NCI-H2171 (cell line): ENCODE measurements at regions not wholly inside any gene's neighbourhood (a gene's known extent, or its start where the extent isn't known, plus 50 kb on each side); places are given as distances from the start of the nearest gene placed in this dataset.
"Not testable (repeated sequence)": the region's sequence is repeated elsewhere in the genome, so short reads cannot be mapped to it uniquely, and the experiment has no call there.

Source experiments
- DNase-seq: peaks from one replicate; lab custom pipeline; 2025; lab: John Stamatoyannopoulos, UW

DNA sequence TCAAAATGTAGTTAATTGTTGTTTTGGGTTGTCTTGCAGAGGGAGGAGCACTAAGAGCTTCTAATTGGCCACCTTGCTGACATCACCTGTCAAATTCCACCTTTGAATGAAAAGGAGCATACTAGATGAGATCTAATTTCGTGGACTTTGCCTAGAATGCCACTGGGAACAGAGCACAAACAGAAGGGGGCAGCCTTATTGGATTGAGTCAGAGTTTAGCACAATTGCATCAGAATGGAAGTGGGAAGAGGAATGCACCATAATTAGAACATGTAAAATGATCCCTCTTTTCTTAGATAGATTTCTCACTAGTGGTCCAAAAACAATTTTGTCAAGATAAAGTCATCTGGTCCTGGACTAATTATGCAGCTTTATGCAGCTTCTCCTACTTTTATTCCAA is 1552.2 kb downstream of the PCDH9 start:
- DNase-seq = no peak

DNA sequence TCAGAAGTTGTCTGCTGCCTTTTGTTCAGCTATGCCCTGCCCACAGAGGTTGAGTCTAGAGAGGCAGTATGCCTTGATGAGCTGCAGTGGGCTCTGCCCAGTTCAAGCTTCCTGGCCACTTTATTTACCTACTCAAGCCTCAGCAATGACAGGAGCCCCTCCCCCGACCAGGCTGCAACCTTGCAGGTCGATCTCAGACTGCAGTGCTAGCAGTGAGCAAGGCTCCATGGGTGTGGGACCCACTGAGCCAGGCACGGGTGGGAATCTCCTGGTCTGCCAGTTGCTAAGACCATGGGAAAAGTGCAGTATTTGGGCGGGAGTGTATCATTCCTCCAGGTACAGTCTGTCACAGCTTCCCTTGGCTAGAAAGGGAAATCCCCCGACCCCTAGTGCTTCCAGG is 1554.8 kb downstream of the PCDH9 start:
- not testable (repeated sequence) for DNase-seq

DNA sequence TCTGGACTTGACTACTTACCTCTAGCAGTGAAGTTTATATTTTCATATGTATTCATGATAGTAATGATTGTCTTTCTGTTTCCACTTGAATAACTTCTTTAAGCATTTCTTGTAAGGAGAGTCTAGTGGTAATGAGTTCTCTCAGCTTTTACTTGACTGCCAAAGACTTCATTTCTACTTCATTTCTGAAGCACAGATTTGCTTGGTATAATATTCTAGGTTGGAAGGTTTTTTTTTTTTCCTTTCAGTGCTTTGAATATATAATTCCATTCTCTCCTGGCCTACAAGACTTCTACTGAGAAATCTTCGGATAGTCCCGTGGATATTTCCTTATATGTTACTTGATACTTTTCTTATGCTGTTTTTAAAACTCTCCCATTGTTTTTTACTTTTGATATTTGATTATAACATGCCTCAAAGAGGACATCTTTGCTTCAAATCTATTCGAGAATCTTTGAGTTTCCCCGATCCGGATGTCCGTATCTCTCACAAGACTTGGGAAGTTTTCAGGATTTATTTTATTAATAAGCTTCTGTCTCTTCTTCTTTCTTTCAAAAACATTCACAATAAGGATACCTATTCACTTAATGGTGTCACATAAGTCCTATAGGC is 1560.0 kb downstream of the PCDH9 start:
- no peak for DNase-seq

DNA sequence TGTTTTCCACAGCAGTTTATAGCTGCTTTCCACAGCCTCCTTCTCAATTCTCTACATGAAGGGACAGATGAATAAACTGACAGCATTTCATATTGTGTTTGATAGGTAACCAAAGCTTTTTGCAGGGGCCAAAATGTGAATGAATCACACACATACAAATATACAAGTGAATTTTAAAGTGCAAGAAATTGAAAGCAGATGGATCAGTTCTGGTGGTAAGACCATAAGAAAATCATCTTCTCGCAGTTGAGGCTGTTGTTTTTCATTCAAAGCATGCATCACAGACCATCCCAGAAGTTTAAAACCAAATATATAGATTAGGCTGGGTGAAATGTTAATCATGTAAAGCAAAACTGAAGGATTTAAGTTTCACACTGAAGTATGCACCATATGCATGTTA is 1569.4 kb downstream of the PCDH9 start:
- no peak for DNase-seq

DNA sequence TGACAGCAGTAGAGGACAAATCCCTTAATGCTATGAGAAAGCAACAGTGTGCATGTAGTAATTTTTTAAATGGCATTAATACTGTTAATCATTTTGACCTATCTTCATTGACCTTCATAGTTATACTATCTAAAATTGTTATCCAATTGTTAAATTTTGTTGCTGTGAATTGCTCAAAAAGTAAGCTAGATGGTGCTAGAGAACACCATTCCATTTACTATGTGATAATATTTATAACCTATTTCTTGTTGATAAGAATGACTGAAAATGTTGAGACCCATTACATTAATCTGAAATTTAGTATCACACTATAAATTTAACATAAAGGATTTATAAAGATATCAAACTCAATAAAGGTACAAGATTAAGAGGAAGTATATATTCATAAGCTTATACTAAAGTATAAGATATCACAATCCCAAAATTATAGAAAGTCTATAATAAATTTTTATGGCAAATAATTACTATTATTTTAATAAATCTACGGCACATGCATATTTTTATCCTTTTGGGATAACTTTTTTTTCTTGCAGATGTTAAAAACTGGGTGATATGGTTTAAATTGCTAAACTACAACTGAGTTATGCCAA is 1573.3 kb downstream of the PCDH9 start:
- no peak for DNase-seq

DNA sequence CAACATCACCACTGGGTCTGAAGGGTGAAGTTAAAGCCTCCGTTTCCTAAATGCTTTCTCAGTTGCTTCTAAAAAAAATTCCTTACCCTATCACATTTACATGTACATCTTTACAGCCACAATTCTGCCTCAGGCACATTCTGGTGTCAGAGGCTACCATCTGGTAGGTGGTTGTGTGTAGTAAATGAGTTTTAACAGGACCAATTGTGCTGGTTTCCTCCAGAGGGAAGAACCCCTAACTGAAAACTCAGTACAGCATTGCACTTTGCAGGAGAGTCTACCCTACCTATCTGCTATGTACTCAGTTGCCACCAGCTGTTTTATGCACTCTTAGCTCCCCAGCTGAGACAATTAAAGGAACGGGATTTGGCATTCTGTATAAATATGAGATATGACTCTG is 1576.5 kb downstream of the PCDH9 start:
- DNase-seq = peak; percentile 46

DNA sequence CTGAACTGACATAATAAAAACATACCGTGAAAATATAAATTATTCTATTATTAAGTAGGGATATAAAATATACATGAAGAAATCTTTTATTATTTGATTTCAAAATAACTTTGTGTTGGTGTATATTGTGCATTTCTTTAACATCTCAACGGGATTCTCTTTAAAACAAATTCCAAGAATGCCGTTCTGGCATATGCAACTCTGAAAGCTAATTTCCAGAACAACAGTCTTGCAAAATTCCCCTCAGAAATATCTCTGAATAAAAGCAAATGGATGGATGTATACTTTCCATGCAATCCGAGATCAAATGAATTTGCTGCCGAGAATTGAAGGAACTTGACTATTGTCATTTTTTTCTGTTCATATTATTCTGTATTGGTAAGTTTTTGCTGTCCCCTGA is 1579.8 kb downstream of the PCDH9 start:
- DNase-seq = no peak

DNA sequence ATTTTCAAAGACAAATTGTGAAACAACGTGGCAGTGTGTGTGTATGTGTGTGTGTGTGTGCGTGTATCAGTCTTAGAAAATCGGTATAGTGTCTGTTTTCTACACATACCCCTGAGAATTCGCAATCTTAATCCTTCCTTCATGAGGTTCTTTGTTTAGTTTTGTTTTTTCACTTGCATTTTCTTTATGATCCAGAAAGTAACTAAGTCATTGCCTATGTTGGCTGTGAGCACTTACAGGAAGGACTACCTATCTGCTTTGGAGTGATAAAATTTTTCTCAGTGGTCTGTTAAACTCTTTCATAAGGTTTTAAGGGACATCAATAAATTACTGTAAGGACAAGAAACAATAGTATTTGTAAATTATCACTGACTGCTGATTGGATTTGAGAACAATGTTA is 1587.1 kb downstream of the PCDH9 start:
- DNase-seq = no peak

DNA sequence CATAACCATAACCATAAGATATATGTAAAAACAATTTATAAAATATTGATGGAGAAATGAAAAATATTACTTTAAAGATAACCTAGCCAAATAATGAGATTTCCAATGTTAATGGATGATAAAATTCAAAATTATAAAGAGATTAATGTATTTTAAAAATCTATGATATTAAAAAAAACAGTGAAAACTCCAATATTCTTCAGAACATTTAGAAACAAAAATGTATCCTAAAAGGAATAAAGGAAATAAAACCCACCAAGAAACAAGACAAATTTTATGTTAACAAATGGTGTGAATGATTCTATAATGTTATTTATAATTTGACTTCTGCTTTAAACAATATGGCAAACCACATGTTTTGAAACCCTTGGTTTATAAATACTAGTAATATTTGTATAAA is 1587.8 kb downstream of the PCDH9 start:
- DNase-seq = no peak

DNA sequence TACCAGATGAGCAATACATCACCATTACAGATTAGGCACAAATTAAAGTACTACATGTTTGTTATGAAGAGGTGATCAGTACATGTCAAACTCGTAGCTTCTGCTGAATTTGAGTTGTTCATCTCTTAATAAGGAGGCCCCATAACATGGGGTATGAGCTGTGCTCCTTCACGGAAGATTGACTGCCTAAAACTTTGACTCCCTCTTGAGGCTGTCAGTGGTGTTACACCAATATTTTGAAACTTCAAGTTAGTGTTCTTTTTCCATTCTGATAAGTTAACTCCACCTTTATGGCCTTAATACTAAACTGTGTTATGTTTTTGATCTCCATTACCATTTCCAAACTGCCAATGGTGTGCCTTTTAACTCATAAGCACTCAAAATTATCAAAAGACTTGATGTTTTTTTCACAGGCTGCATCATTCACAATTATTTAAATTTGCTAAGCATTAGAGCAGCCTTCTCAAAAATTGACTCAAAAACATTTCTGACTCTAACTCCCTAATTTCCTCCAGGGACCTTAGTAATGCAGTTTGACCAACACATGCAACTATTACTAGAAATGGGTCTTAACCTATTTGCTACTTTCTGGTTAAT is 1591.5 kb downstream of the PCDH9 start:
- no peak for DNase-seq

DNA sequence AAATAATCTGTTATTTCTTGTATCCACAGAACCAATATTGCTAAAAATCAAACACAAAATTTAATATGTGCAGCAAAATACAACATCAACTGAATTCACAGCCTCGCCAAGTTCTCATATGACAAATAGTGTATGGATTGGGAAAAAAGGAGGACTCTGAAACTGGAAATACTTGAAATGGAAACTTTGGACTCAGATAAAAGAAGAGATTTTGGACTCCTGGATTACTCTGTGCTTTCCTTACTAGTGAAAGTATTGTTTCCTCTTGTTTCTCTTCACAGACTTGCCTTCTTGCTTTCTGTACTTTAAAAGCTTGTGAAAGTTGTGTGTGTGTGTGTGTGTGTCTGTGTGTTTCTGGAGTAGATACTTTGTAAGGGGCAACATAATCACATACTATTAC is 1596.3 kb downstream of the PCDH9 start:
- DNase-seq = no peak

DNA sequence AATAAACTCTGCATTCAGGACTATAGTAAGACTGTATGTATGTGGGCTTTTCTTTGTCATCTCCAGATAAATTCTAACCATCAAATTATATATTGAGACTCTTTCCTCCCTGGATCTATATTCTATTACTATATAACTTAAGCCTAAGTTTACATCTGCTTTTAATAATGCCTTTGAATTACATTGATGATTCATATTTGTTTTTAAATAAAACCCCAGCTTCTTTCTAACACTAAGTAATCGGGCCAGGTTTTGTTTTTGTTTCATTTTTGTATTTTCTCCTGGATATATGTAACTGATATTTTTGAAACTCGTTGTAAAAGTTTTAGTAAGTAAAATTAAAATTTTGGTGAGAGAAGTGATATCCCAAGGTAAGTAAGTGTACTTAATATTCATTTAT is 1599.1 kb downstream of the PCDH9 start:
- DNase-seq = no peak

DNA sequence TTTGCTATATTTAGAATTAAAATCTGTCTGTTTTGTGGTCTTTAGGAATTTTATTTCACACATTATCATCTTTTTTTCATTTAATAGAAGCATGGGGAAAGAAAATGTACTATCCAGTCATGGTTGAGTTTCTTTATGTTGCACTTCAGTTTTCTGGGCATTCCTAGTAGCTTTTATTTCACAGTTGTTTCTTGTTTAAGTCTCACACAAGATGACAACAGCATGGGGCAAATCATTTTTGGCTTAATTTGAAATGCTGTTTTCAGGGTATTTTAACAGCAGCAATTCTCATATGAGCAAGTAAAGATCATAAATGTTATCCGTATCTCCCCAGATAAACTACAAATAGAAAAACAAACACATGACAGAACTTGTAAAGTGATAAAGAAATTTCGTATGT is 1600.2 kb downstream of the PCDH9 start:
- DNase-seq = no peak

DNA sequence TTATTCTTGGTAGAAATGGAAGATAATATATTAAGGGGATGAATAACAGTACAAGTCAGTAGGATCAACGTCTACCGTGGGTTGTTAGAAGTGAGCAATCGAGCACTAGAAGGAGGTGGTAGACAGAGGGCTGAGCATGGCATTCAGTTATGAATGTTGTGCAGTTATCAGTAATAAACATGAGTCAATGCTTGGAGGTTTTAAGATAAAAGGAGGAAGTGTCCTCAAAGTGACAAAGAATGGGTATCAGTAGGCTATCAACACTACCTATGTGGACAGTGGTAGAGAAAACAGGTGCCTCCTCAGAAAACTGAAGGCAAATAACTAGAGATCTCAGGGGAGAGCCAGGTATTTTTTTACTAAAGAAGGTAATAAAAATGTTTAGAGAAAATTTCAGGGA is 1607.0 kb downstream of the PCDH9 start:
- no peak for DNase-seq

DNA sequence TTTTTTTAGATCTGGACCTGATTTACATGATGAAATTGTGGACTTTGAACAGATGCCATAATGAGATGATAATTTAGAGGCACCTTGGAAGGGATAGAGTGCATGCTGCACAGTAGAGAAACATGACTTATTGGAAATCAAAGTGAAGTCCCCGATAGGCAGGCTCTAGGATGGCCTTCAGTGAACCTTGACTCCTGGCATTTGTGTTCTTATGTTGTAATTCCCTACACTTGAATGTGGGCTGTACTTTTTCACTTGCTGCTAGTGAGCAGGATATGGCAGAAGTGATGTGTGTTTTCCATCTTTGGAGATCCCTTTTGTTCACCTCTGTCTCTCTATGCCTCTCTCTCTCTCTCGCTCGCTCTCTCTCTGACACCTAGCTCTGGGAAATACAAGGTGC is 1614.6 kb downstream of the PCDH9 start:
- DNase-seq = no peak

DNA sequence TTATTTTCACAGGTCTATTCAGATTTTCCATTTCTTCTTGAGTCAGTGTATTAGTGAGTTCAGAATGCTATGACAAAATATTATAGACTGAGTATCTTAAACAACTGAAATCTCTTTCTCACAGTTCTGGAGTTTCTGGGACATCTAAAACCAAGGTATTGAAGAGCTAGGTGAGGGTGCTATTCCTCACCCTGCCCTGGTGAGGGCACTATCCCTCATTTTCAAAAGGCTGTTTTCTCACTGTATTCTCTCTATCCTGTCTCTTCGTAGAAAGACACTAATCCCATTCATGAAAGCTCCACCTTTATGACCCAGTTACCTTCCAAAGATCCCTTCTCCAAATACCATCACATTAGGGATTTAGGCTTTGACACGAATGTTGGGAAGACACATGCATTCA is 1617.1 kb downstream of the PCDH9 start:
- DNase-seq = no peak

DNA sequence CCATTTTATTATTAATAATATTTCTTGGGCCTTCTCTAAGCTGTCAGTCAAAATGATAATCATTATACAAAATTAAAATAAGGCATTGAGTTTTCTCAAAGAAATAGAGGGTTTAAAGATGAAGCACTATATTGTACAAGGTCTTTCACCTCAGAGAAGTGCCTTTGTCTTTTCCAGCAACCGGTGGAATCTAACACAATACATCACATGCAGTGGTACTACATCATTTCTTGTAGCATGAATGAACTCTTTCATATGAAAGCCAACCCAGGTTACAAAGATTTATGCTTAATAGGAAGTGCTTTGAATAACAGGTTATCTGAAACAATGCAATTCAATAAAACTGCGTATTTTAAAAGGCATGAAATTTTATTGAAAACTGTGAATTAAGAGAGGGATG is 1620.8 kb downstream of the PCDH9 start:
- no peak for DNase-seq

DNA sequence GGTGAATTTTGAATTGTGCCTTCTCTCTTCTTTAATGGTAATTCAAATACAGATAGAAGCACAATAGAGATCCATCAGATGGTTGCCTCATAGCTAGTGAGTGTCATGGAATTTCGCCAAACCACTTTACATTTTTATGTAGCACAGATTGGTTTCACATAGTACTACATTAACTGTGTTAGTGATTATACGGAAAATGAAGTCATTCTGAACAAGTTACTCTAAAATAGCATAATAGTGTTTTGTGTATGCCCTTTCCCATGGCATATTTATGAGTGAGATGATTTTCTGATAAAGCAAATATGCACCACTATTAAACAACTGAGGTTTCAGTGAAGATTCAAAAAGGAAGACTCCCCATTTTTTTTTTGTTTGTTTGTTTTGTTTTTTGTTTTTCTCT is 1623.5 kb downstream of the PCDH9 start:
- DNase-seq = no peak

DNA sequence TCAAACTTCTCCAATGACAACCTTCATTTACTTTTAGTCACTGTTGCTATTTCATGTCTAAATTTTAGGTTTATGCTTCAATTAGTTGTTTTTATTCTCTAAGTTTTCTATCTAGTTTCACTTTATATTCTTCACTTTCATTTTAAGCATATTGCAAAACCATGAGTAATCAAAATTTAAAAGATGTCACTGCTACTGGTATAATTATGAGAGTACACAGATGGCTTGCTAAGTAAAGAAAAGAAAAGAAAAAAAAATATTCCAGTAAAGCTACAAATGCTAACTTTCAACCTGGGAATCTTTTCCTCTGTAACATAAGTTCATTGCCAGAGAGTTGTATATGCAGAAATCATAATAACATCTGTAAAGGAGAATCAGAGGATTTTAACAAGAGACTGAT is 1624.7 kb downstream of the PCDH9 start:
- no peak for DNase-seq

DNA sequence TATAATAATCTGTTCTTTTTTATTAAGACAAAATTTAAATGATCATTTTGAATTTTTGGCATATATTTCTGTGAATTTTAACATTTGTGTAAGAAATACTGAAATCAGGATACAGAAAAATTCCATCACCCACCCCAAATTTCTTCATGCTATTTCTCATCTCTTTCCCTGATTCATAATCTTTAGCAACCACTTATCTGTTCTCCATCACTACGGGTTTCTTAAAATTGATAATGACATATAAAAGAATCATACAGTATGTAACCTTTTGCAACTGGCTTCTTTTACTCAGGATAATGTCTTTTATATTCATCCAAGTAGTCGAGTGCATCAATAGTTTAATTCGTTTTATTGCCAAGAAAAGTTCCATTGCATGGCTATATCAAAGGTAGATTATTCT is 1627.0 kb downstream of the PCDH9 start:
- no peak for DNase-seq

DNA sequence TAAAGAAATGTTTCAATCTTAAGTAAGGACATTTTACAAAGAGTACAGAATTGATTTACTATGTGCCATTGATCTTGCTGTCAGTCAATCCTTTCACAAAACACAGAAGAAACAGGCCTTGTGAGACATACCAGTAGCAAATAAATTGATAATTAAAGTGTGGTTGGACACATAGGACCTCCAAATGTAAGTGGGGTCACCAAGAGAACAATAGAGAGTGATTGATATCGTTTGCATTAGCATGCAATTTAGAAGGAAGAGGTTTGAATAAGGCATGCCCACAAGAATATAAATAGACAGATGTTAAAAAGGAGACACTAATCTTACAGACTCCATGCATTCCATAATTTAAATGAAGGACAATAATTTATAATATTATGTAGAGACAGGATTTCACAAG is 1628.3 kb downstream of the PCDH9 start:
- DNase-seq = no peak

DNA sequence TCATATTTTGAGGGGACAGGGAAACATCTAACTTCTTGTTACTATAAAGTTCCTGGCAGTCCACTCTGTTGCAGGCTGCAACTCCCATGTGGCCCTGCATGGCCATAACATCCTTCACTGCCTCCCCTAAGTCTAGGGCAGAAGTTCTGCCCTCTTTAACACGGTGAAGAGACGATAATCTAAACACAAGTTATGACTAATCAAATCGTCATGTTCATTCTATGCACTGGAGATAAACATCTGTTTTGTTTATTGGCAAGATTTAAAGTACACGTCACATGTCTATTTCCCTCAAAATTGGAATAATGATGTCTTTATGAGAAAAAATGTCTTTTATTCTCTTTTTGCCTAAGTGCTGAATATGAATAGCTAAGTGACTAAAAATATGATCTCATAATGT is 1629.4 kb downstream of the PCDH9 start:
- no peak for DNase-seq

DNA sequence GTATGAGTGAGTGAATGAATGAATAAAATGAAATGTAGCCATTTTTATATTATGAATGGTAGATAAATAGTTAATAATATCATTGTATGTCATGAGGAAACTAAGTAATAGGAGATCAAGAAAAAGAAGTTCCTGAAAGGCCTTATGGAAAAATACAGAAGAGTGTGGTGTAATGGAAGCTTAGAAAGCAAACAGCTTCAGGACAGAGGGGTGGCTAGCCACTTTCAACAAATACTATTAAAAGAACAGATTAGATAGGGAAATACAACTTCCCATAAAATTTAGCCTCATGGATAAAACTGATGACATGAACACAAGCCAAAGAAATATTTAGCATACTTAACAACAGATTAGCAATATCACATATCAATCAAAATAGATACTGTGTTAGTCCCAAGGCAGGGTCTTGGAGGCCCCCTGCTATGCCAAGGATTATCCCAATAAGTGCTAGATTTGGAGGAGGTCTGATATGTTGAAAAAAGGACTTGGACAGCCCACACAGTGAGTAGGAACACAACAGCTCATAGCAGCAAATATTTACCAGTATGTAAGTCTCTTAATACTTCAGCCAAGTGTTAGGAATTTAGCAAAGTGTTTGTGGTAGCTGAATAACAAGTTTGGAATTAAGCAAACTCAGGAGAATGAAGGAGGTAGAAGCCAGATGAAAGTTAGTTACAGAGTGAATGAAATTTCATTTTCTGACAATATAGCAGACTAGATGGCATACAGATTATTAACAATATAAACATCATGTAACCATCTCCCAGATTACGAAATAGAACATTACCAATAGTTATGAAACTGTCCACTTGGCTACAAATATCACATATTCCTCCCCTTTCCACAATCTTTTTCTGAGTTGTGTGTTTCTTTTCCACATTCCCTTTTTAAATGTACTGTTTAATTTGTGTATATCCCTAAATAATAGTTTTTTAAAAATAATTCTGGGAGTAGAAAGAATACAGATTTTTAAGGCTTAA is 1632.0 kb downstream of the PCDH9 start:
- DNase-seq = no peak
